Activated CD4-positive, alpha-beta T cell treated with anti-CD3 and anti-CD28 coated beads, Interleukin-2, amount 10 ng/mL, durations not matched to agents 24 days and 14 days (primary cell): ENCODE measurements at regions not wholly inside any gene's neighbourhood (a gene's known extent, or its start where the extent isn't known, plus 50 kb on each side); places are given as distances from the start of the nearest gene placed in this dataset.

Source experiments
- DNase-seq: peaks from one replicate; pipeline ENCODE4 v3.0.0; 2022
- H3K27ac Mint-ChIP-seq: one replicate; pipeline ENCODE4 v1.8.0; 2022; ENCODE audit warnings: mild to moderate bottlenecking, mixed read lengths
- H3K27me3 Mint-ChIP-seq: one replicate; pipeline ENCODE4 v1.8.0; 2022; ENCODE audit warnings: mixed read lengths
- H3K36me3 Mint-ChIP-seq: one replicate; pipeline ENCODE4 v1.8.0; 2022; ENCODE audit warnings: low read depth, mild to moderate bottlenecking, mixed read lengths
- H3K4me1 Mint-ChIP-seq: one replicate; pipeline ENCODE4 v1.8.0; 2021; ENCODE audit warnings: mixed read lengths
- H3K4me3 Mint-ChIP-seq: one replicate; pipeline ENCODE4 v1.8.0; 2022; ENCODE audit warnings: mild to moderate bottlenecking, moderate library complexity, mixed read lengths
- H3K9me3 Mint-ChIP-seq: one replicate; pipeline ENCODE4 v1.8.0; 2021; ENCODE audit warnings: mixed read lengths
- intact Hi-C: fragments of 100-400 bp; cut with micrococcal nuclease; formaldehyde crosslinking; loops from one replicate; pipeline ENCODE4 v1.15.1; 2023

GRCh38 chr6:93516441-93516840 is 97.1 kb upstream of the EPHA7 start:
- no peaks in the 10 kb centered on the region for H3K27me3 Mint-ChIP-seq
- no peaks in the 10 kb centered on the region for H3K4me1 Mint-ChIP-seq

GRCh38 chr6:93515736-93516135 is 96.4 kb upstream of the EPHA7 start:
- no peak overlapping the region for H3K27ac Mint-ChIP-seq
- peaks cover 4% of the 10 kb centered on the region for H3K9me3 Mint-ChIP-seq
- H3K36me3 Mint-ChIP-seq, result no peaks in the 10 kb centered on the region
- no peaks in the 10 kb centered on the region for H3K4me1 Mint-ChIP-seq
- H3K4me3 Mint-ChIP-seq, result no peak overlapping the region
- no peaks in the 10 kb centered on the region for H3K27me3 Mint-ChIP-seq
- intact Hi-C loops, result no loop called here
- no peak for DNase-seq

More at GRCh38 chr6:93516441-93516840, 97.1 kb upstream of the EPHA7 start:
- DNase-seq, result no peak
- no peaks in the 10 kb centered on the region for H3K36me3 Mint-ChIP-seq
- no peak overlapping the region for H3K27ac Mint-ChIP-seq
- H3K4me3 Mint-ChIP-seq, result no peak overlapping the region
- H3K9me3 Mint-ChIP-seq, result peaks cover 4% of the 10 kb centered on the region
- intact Hi-C loops, result no loop called here

- H3K4me1 Mint-ChIP-seq, result no peaks in the 10 kb centered on the region
- no peak overlapping the region for H3K27ac Mint-ChIP-seq
- H3K36me3 Mint-ChIP-seq, result no peaks in the 10 kb centered on the region
- no peak overlapping the region for H3K4me3 Mint-ChIP-seq
- intact Hi-C loops, result no loop called here
- H3K27me3 Mint-ChIP-seq, result no peaks in the 10 kb centered on the region
- peaks cover 5% of the 10 kb centered on the region for H3K9me3 Mint-ChIP-seq
- no peak for DNase-seq
These were observed 79.4 kb upstream of the EPHA7 start for GRCh38 chr6:93498713-93499112.

- Mint-ChIP-seq H3K4me1 (no peaks in the 10 kb centered on the region), H3K4me3 (no peak overlapping the region), H3K9me3 (peaks cover 3% of the 10 kb centered on the region), H3K36me3 (no peaks in the 10 kb centered on the region), H3K27ac (no peak overlapping the region), H3K27me3 (no peaks in the 10 kb centered on the region)
- intact Hi-C loops, result no loop called here
- no peak for DNase-seq
These were observed 77.2 kb upstream of the EPHA7 start for GRCh38 chr6:93496548-93496947.

GRCh38 chr6:93494057-93494456 is 74.7 kb upstream of the EPHA7 start:
- H3K36me3 Mint-ChIP-seq, result no peaks in the 10 kb centered on the region
- no peaks in the 10 kb centered on the region for H3K9me3 Mint-ChIP-seq
- intact Hi-C loops, result no loop called here
- H3K4me3 Mint-ChIP-seq, result no peak overlapping the region
- H3K27me3 Mint-ChIP-seq, result no peaks in the 10 kb centered on the region
- no peaks in the 10 kb centered on the region for H3K4me1 Mint-ChIP-seq
- DNase-seq, result no peak
- no peak overlapping the region for H3K27ac Mint-ChIP-seq

- H3K4me1 Mint-ChIP-seq, result no peaks in the 10 kb centered on the region
- no peak for DNase-seq
- H3K9me3 Mint-ChIP-seq, result no peaks in the 10 kb centered on the region
- H3K36me3 Mint-ChIP-seq, result no peaks in the 10 kb centered on the region
- H3K27ac Mint-ChIP-seq, result no peak overlapping the region
- no peak overlapping the region for H3K4me3 Mint-ChIP-seq
- H3K27me3 Mint-ChIP-seq, result no peaks in the 10 kb centered on the region
- intact Hi-C loops, result no loop called here
These were observed 55.4 kb upstream of the EPHA7 start for GRCh38 chr6:93474733-93475179.

GRCh38 chr6:93471281-93471680 is 51.9 kb upstream of the EPHA7 start:
- intact Hi-C loops, result no loop called here
- Mint-ChIP-seq H3K9me3 (no peaks in the 10 kb centered on the region), H3K36me3 (no peaks in the 10 kb centered on the region), H3K4me1 (no peaks in the 10 kb centered on the region), H3K27ac (no peak overlapping the region), H3K27me3 (no peaks in the 10 kb centered on the region), H3K4me3 (no peak overlapping the region)
- no peak for DNase-seq
